Lung microvascular endothelial cell (primary cell): ENCODE measurements at regions not wholly inside any gene's neighbourhood (a gene's known extent, or its start where the extent isn't known, plus 50 kb on each side); places are given as distances from the start of the nearest gene placed in this dataset.
"Not testable (repeated sequence)": the region's sequence is repeated elsewhere in the genome, so short reads cannot be mapped to it uniquely, and the experiment has no call there.

Experiments
- DNase-seq, 2 donors: peaks; one replicate each; pipeline versions ENCODE4 v3.0.0 to v3.0.0-alpha.2; 2010; ENCODE audit warnings: low read depth in 2 of 2

- DNase-seq: not testable (repeated sequence)
Observed at GRCh38 chr6:93835026-93835425, 415.7 kb upstream of the EPHA7 start.

GRCh38 chr6:93833326-93833725 lies 414.0 kb upstream of the EPHA7 start:
- DNase-seq: not testable (repeated sequence)

GRCh38 chr6:93829757-93830156 lies 410.4 kb upstream of the EPHA7 start:
- not testable (repeated sequence) for DNase-seq

GRCh38 chr6:93829009-93829408 lies 409.6 kb upstream of the EPHA7 start:
- no peak for DNase-seq

- DNase-seq: no peak
Observed at GRCh38 chr6:93828553-93828952, 409.2 kb upstream of the EPHA7 start.

- no peak for DNase-seq
Observed at GRCh38 chr6:93827728-93828127, 408.4 kb upstream of the EPHA7 start.

- no peak for DNase-seq
Observed at GRCh38 chr6:93825950-93826349, 406.6 kb upstream of the EPHA7 start.

- no peak for DNase-seq
Observed at GRCh38 chr6:93823489-93823888, 404.1 kb upstream of the EPHA7 start.

GRCh38 chr6:93822434-93823265 lies 403.3 kb upstream of the EPHA7 start:
- no peak for DNase-seq

GRCh38 chr6:93821953-93822352 lies 402.6 kb upstream of the EPHA7 start:
- no peak for DNase-seq

- DNase-seq: no peak
Observed at GRCh38 chr6:93820465-93821082, 401.2 kb upstream of the EPHA7 start.

GRCh38 chr6:93819189-93819588 lies 399.8 kb upstream of the EPHA7 start:
- DNase-seq: no peak

GRCh38 chr6:93817937-93818336 lies 398.6 kb upstream of the EPHA7 start:
- DNase-seq: no peak

- no peak for DNase-seq
Observed at GRCh38 chr6:93806409-93807270, 387.3 kb upstream of the EPHA7 start.

- DNase-seq: no peak
Observed at GRCh38 chr6:93801101-93801847, 381.9 kb upstream of the EPHA7 start.

- DNase-seq: no peak
Observed at GRCh38 chr6:93799226-93799625, 379.9 kb upstream of the EPHA7 start.

- no peak for DNase-seq
Observed at GRCh38 chr6:93794166-93794565, 374.8 kb upstream of the EPHA7 start.

GRCh38 chr6:93792746-93793145 lies 373.4 kb upstream of the EPHA7 start:
- no peak for DNase-seq

GRCh38 chr6:93790981-93791380 lies 371.6 kb upstream of the EPHA7 start:
- no peak for DNase-seq

GRCh38 chr6:93789532-93789931 lies 370.2 kb upstream of the EPHA7 start:
- no peak for DNase-seq

- DNase-seq: no peak
Observed at GRCh38 chr6:93787841-93788240, 368.5 kb upstream of the EPHA7 start.
